Esophagus squamous epithelium (tissue), 5 donors: ENCODE measurements at regions not wholly inside any gene's neighbourhood (a gene's known extent, or its start where the extent isn't known, plus 50 kb on each side); places are given as distances from the start of the nearest gene placed in this dataset.

ENCODE experiments used
- DNase-seq: peaks from one replicate; lab custom pipeline; 2025; lab: John Stamatoyannopoulos, UW
- H3K27ac ChIP-seq, 4 donors: fragments of 200-600 bp; sonication (generic); one replicate each; pipeline ENCODE4 v1.5.1; 2016 to 2019; ENCODE audit warnings: mild to moderate bottlenecking in 1 of 4
- H3K27me3 ChIP-seq, 4 donors: fragments of 200-600 bp; sonication (generic); 1 replicate in 3 of 4; 2 replicates in 1 of 4; pipeline versions ENCODE4 v1.5.1 to v1.6.0; 2017 to 2021; ENCODE audit warnings: antibody characterized with exemption in 1 of 4
- H3K36me3 ChIP-seq, 3 donors: fragments of 200-600 bp; sonication (generic); one replicate each; pipeline ENCODE4 v1.5.1; 2016 to 2019
- H3K4me1 ChIP-seq, 3 donors: fragments of 200-600 bp; sonication (generic); one replicate each; pipeline ENCODE4 v1.5.1; 2017 to 2019
- H3K4me3 ChIP-seq, 4 donors: fragments of 200-600 bp; sonication (generic); 1 replicate in 3 of 4; 2 replicates in 1 of 4; pipeline ENCODE4 v1.5.1; 2016 to 2019; ENCODE audit warnings: mild to moderate bottlenecking in 2 of 4, moderate library complexity in 1 of 4
- H3K9me3 ChIP-seq, 3 donors: fragments of 200-600 bp; sonication (generic); one replicate each; pipeline ENCODE4 v1.5.1; 2016 to 2019
- POLR2A ChIP-seq, 4 donors: fragments of 450-650 bp; IDR thresholded peaks; one replicate each; pipeline ENCODE4 v1.6.1; 2017; ENCODE audit warnings: antibody characterized with exemption in 4 of 4, mild to moderate bottlenecking in 4 of 4, moderate library complexity in 3 of 4
- WGBS, 2 donors: methylation state at CpG; one replicate each; pipeline ENCODE4 v1.1.5; 2018; 5-methylcytosine and 5-hydroxymethylcytosine counted together
- intact Hi-C: fragments of 100-400 bp; cut with DNase I; formaldehyde crosslinking; loops from one replicate; pipeline ENCODE4 v1.15.0; 2022
- TF ChIP-seq, protein P1 (sequence below), 6 experiments: fragments of 450-650 bp in 4 of 6; fragments of 200-600 bp in 2 of 6; sonication (generic) in 2 of 6; IDR thresholded peaks; one replicate each; pipeline ENCODE4 v1.5.1; 2016 to 2019; ENCODE audit warnings: antibody characterized with exemption in 6 of 6, mild to moderate bottlenecking in 4 of 6, moderate library complexity in 4 of 6
- donor health status: DM: yes; HTN: yes; CAD: no.

DNA sequence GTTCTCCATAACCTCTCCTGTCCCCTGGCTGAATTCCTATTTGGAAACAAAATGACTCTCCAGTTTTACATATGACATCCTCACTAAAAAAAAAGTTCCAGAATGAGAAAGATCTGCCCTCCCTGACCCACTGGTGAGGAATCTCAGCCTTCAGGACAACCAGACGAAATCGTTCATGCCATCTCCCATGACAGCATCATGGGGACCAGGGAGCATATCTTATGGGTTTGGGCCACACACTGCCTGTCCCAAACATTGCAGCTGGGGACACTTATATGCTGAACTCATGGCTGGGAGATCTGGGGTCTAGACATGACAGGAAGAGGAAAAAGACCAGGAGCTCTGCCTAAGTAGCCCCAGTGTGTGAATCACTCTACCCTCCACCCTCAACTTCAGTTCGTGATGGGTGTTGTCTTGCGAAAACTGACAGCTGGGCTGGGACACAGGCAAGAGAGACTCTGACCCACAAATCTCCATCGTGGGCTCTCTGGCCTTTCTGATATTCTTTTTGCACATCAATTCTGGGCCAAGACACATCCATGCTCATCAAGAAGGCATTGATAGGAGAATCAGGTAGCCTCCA is 102.0 kb downstream of the ZNF280B start:
- TF ChIP-seq POLR2A (IDR thresholded peaks at IDR 0.05), result no peak
- TF ChIP-seq, protein P1, sequence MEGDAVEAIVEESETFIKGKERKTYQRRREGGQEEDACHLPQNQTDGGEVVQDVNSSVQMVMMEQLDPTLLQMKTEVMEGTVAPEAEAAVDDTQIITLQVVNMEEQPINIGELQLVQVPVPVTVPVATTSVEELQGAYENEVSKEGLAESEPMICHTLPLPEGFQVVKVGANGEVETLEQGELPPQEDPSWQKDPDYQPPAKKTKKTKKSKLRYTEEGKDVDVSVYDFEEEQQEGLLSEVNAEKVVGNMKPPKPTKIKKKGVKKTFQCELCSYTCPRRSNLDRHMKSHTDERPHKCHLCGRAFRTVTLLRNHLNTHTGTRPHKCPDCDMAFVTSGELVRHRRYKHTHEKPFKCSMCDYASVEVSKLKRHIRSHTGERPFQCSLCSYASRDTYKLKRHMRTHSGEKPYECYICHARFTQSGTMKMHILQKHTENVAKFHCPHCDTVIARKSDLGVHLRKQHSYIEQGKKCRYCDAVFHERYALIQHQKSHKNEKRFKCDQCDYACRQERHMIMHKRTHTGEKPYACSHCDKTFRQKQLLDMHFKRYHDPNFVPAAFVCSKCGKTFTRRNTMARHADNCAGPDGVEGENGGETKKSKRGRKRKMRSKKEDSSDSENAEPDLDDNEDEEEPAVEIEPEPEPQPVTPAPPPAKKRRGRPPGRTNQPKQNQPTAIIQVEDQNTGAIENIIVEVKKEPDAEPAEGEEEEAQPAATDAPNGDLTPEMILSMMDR (IDR thresholded peaks at IDR 0.05), result no peak
- peaks cover 0 to 32% (median 0%) of the 10 kb centered on the region in 4 donors for H3K27me3 ChIP-seq
- intact Hi-C loops, result no loop called here
- DNase-seq, result no peak
- H3K9me3 ChIP-seq, result no peaks in the 10 kb centered on the region
- H3K4me3 ChIP-seq, result no peak overlapping the region
- H3K4me1 ChIP-seq, result no peaks in the 10 kb centered on the region
- WGBS, 2 donors, result 48 to 50% methylated on average over 3 to 5 of the region's 5 CpGs
- H3K36me3 ChIP-seq, result no peaks in the 10 kb centered on the region
- no peak overlapping the region for H3K27ac ChIP-seq

DNA sequence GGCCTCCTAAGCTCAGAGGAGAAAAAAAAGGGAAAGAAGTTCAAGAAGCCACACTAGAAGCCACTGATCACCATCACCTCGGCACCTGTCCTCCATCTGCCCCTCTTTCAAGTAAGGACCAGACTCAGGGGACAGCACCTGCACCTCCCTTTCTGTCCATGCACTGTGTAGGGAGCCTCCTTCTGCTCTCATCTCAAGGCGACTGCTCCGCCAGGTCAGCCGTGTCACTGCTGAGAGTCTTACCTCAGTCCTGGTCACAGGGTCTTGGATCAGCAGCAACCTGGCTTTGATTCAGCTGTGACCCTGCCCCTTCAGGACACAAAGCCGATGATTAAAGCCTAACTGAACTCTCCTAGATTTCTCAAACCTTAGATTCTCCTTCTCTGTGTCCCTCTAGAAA is 101.5 kb downstream of the ZNF280B start:
- Histone ChIP-seq H3K36me3 (no peaks in the 10 kb centered on the region), H3K9me3 (no peaks in the 10 kb centered on the region), H3K27me3 (peaks cover 0 to 34% (median 0%) of the 10 kb centered on the region in 4 donors), H3K4me1 (no peaks in the 10 kb centered on the region), H3K27ac (no peak overlapping the region), H3K4me3 (no peak overlapping the region)
- WGBS, 2 donors, result 69 to 74% methylated on average over 5 of the region's 5 CpGs
- no peak for DNase-seq
- TF ChIP-seq, protein P1 (IDR thresholded peaks at IDR 0.05), result no peak
- no peak for TF ChIP-seq POLR2A (IDR thresholded peaks at IDR 0.05)
- intact Hi-C loops, result no loop called here

DNA sequence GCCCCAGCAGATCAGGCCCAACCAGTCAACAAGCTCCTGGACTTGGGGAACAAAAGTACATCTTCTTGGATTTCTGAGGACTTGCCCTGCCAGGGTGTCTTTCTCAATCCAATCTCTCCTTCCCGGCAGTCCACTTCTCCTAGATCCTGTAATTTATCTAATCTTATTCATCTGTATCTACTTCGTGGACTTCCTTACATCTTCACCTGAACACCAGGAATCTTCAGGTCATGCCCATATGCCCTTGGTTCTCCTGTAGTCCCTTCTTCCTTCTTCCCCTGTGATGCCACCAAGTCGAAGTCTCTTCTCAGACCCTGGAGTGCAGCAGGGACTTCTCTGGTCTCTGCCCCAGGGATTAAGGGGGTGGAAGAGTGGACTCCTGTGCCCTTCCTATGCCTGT is 100.3 kb downstream of the ZNF280B start:
- Histone ChIP-seq H3K36me3 (no peaks in the 10 kb centered on the region), H3K9me3 (no peaks in the 10 kb centered on the region), H3K27ac (no peak overlapping the region), H3K4me1 (no peaks in the 10 kb centered on the region), H3K4me3 (no peak overlapping the region), H3K27me3 (peaks cover 0 to 42% (median 0%) of the 10 kb centered on the region in 4 donors)
- intact Hi-C loops, result no loop called here
- TF ChIP-seq, protein P1 (IDR thresholded peaks at IDR 0.05), result no peak
- TF ChIP-seq POLR2A (IDR thresholded peaks at IDR 0.05), result no peak
- no peak for DNase-seq
- 52 to 67% methylated on average over 3 of the region's 3 CpGs for WGBS, 2 donors

DNA sequence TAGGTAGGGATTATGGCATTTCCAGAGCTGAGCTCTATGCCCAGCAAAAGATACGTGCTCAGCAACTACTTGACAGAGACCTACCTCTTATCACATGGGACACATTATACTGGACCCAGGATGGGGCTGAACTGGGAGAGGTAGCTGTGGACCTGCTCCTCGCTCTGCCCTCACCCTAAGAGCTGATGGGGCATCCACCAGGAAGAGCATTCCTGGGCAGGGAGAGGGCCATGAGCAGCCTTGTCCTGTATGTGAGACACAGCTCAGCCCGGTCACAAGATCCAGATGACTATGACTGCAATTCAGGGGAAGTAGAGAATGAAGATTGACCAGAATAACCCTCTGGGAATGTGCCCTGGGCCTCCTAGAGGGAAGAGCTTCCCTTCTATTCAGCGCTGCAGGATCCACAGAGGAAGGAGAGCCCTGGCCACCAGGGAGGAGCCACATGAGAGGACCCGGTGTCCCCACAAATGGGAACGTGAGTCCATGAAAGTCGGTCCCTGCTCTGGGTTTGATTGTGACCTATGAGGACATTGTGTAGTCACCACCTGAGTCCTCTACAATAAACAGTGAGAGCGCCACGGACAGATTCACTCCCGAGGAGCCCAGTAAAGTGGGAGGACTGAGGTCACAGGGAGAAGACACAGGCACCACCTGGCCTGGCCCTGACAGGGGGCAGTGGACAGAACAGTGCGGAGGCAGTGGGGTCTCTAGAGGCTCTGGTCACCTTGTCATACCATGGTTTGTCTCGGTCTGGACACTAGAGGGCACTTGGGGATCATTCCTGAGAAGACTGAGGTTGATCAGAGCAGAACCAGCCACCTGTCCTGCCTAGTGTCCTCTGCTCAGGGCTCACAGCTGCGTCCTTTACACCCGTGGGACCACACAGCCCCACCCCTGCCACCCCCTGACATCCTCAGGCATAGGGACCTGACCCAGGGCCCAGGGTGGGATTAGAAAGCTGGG is 99.5 kb downstream of the ZNF280B start:
- H3K4me1 ChIP-seq, result no peaks in the 10 kb centered on the region
- intact Hi-C loops, result no loop called here
- H3K9me3 ChIP-seq, result no peaks in the 10 kb centered on the region
- H3K27me3 ChIP-seq, result peaks cover 0 to 39% (median 0%) of the 10 kb centered on the region in 4 donors
- no peak overlapping the region for H3K27ac ChIP-seq
- no peak for TF ChIP-seq POLR2A (IDR thresholded peaks at IDR 0.05)
- TF ChIP-seq, protein P1 (IDR thresholded peaks at IDR 0.05), result peak in 1 of 6 experiments; percentile 30
- 10 to 24% methylated on average over 5 to 6 of the region's 14 CpGs for WGBS, 2 donors
- no peak overlapping the region for H3K4me3 ChIP-seq
- no peaks in the 10 kb centered on the region for H3K36me3 ChIP-seq
- DNase-seq, result no peak

DNA sequence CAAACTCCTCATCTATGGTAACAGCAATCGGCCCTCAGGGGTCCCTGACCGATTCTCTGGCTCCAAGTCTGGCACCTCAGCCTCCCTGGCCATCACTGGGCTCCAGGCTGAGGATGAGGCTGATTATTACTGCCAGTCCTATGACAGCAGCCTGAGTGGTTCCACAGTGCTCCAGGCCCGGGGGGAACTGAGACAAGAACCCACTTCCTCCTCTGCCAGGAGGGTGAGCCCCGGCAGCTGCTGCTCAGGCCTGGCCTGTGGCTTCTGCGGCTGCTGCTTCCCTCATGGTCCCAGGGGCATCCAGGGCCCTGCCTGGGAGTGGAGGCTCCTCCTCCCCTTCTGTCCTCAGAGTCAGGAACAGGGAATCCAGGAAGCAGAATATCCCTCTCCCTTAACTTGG is 98.4 kb downstream of the ZNF280B start:
- DNase-seq, result no peak
- no peaks in the 10 kb centered on the region for H3K9me3 ChIP-seq
- peaks cover 0 to 49% (median 0%) of the 10 kb centered on the region in 4 donors for H3K27me3 ChIP-seq
- 13 to 62% methylated on average over 2 to 3 of the region's 5 CpGs for WGBS, 2 donors
- H3K4me1 ChIP-seq, result no peaks in the 10 kb centered on the region
- no peaks in the 10 kb centered on the region for H3K36me3 ChIP-seq
- H3K4me3 ChIP-seq, result no peak overlapping the region
- TF ChIP-seq, protein P1 (IDR thresholded peaks at IDR 0.05), result no peak
- TF ChIP-seq POLR2A (IDR thresholded peaks at IDR 0.05), result no peak
- intact Hi-C loops, result no loop called here
- H3K27ac ChIP-seq, result no peak overlapping the region
